CD4-positive, alpha-beta memory T cell (primary cell): ENCODE measurements at regions not wholly inside any gene's neighbourhood (a gene's known extent, or its start where the extent isn't known, plus 50 kb on each side); places are given as distances from the start of the nearest gene placed in this dataset.

Experiments used
- CTCF ChIA-PET: fragments of 350-600 bp; sonication (Branson Sonifier 250); formaldehyde crosslinking; loops from one replicate; lab custom pipeline; 2021; ENCODE audit warnings: inconsistent platforms; ENCODE audit not compliant: partially characterized antibody; lab: Charles Lee
- POLR2A ChIA-PET: fragments of 350-600 bp; sonication (Branson Sonifier 250); formaldehyde crosslinking; loops from one replicate; lab custom pipeline; 2021; ENCODE audit not compliant: partially characterized antibody; lab: Charles Lee
- DNase-seq, 5 donors: peaks; one replicate each; pipeline versions ENCODE4 v3.0.0 to v3.0.0-alpha.2; 2020 to 2022; ENCODE audit warnings: mixed read lengths in 1 of 5
- H3K27ac ChIP-seq: one replicate; pipeline ENCODE4 v1.7.0; 2013; ENCODE audit warnings: low read depth, low read length
- H3K27me3 ChIP-seq: 2 replicates; pipeline ENCODE4 v1.7.0; 2013; ENCODE audit warnings: mild to moderate bottlenecking, low read length, moderate library complexity; ENCODE audit not compliant: insufficient read depth
- H3K36me3 ChIP-seq: 2 replicates; pipeline ENCODE4 v1.7.0; 2013; ENCODE audit warnings: mild to moderate bottlenecking, low read length, moderate library complexity; ENCODE audit not compliant: insufficient read depth
- H3K4me1 ChIP-seq: 2 replicates; pipeline ENCODE4 v1.7.0; 2013; ENCODE audit warnings: mild to moderate bottlenecking, low read length, moderate library complexity; ENCODE audit not compliant: insufficient read depth
- H3K4me3 ChIP-seq, 2 donors: one replicate each; pipeline ENCODE4 v1.7.0; 2013; ENCODE audit warnings: low read length in 2 of 2, mild to moderate bottlenecking in 1 of 2
- H3K9me3 ChIP-seq, 2 donors: one replicate each; pipeline ENCODE4 v1.7.0; 2013; ENCODE audit warnings: low read length in 2 of 2, control low read depth in 1 of 2; ENCODE audit not compliant: control insufficient read depth in 1 of 2
- H3K27ac Mint-ChIP-seq, 7 donors: one replicate each; pipeline ENCODE4 v1.8.0; 2020 to 2021; ENCODE audit warnings: mixed read lengths in 7 of 7, mild to moderate bottlenecking in 6 of 7, inconsistent platforms in 3 of 7, moderate library complexity in 3 of 7
- H3K27me3 Mint-ChIP-seq, 2 donors: one replicate each; pipeline ENCODE4 v1.8.0; 2020 to 2021; ENCODE audit warnings: mixed read lengths in 2 of 2
- H3K36me3 Mint-ChIP-seq, 2 donors: one replicate each; pipeline ENCODE4 v1.8.0; 2020 to 2021; ENCODE audit warnings: mixed read lengths in 2 of 2, inconsistent platforms in 1 of 2, mild to moderate bottlenecking in 1 of 2
- H3K4me1 Mint-ChIP-seq, 4 donors: one replicate each; pipeline ENCODE4 v1.8.0; 2020 to 2021; ENCODE audit warnings: mixed read lengths in 4 of 4, mild to moderate bottlenecking in 1 of 4
- H3K4me3 Mint-ChIP-seq, 8 donors: one replicate each; pipeline ENCODE4 v1.8.0; 2020 to 2021; ENCODE audit warnings: mixed read lengths in 8 of 8, mild to moderate bottlenecking in 7 of 8, moderate library complexity in 6 of 8, inconsistent platforms in 3 of 8
- H3K9me3 Mint-ChIP-seq, 8 donors: one replicate each; pipeline ENCODE4 v1.8.0; 2020 to 2021; ENCODE audit warnings: mixed read lengths in 8 of 8, mild to moderate bottlenecking in 5 of 8, inconsistent platforms in 3 of 8, moderate library complexity in 1 of 8
- intact Hi-C: fragments of 100-400 bp; cut with micrococcal nuclease; formaldehyde crosslinking; loops from one replicate; pipeline ENCODE4 v1.15.1; 2023

DNA sequence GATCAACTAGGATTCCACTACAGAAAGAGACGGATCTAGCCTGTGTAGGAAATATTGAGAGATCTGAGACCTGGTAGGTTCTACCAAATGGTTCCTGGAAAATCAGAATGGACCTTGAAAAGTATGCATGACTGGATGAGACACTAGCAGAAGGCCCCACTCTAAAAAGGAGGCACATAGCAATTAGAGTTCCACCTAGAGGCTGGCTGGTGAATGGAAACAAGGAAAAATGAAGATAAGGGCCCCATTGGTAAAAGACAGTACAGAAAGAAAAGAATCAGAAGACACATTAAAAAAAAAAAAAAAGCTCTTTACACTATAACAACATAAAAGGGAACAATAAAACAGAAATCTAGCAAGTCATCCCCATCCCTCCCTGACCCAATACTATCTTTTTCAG lies 518.5 kb downstream of the NR2F1-AS1 start:
- no peak for DNase-seq
- Histone ChIP-seq H3K27ac (no peak overlapping the region), H3K36me3 (no peaks in the 10 kb centered on the region), H3K4me1 (no peaks in the 10 kb centered on the region), H3K27me3 (no peaks in the 10 kb centered on the region), H3K4me3 (no peak overlapping the region), H3K9me3 (no peaks in the 10 kb centered on the region)
- ChIA-PET POLR2A (no interaction called here), CTCF (no interaction called here)
- no peaks in the 10 kb centered on the region for H3K36me3 Mint-ChIP-seq
- peaks cover 0 to 5% (median 1%) of the 10 kb centered on the region in 8 donors for H3K9me3 Mint-ChIP-seq
- intact Hi-C loops = no loop called here
- H3K4me1 Mint-ChIP-seq = no peaks in the 10 kb centered on the region
- H3K27me3 Mint-ChIP-seq = no peaks in the 10 kb centered on the region
- no peak overlapping the region for H3K27ac Mint-ChIP-seq
- no peak overlapping the region for H3K4me3 Mint-ChIP-seq

DNA sequence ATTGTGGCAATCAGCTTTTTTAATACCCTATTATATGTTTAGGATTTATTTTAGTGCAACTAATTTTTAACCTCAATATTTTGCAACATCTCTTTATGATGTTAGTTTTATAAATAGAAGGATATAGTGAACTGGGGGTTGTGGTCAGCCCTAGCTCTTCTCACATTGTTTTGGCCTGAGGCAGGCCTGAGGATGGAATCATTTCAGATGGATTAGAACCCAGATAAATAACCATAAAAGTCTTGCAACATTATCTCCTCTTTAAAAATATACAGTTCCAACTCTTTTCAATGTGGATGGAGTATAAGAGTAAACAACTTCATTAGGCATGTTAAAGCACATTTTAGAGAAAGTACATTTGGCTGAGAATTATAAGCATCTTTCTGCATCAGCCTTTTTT lies 522.7 kb downstream of the NR2F1-AS1 start:
- Histone ChIP-seq H3K27ac (no peak overlapping the region), H3K9me3 (no peaks in the 10 kb centered on the region), H3K4me1 (no peaks in the 10 kb centered on the region), H3K4me3 (no peak overlapping the region), H3K36me3 (no peaks in the 10 kb centered on the region), H3K27me3 (no peaks in the 10 kb centered on the region)
- Mint-ChIP-seq H3K27ac (no peak overlapping the region), H3K9me3 (peaks cover 0 to 5% (median 2%) of the 10 kb centered on the region in 8 donors), H3K4me1 (no peaks in the 10 kb centered on the region), H3K36me3 (no peaks in the 10 kb centered on the region), H3K4me3 (no peak overlapping the region), H3K27me3 (no peaks in the 10 kb centered on the region)
- no peak for DNase-seq
- POLR2A ChIA-PET = no interaction called here
- CTCF ChIA-PET = no interaction called here
- intact Hi-C loops = no loop called here

DNA sequence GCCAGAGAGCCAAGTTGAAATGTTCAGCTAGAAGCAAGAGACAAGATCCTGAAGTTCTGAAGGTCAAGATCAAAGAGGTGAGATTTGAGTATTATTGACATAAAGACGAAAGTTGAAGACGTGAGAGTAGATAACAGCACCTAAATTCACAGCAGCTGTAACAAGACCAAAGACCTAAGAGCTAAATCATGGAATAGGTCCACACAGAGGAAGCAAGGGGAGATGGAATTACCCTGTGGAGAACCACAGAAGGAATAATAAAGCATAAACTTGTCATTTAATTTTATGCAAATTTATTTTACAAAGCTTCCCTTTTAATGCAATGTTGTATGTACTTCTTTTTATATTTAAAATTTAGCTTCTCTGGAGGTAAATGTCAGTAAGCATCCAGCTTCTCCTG lies 523.7 kb downstream of the NR2F1-AS1 start:
- Histone ChIP-seq H3K27me3 (no peaks in the 10 kb centered on the region), H3K4me3 (no peak overlapping the region), H3K4me1 (no peaks in the 10 kb centered on the region), H3K36me3 (no peaks in the 10 kb centered on the region), H3K27ac (no peak overlapping the region), H3K9me3 (no peaks in the 10 kb centered on the region)
- Mint-ChIP-seq H3K36me3 (no peaks in the 10 kb centered on the region), H3K27me3 (no peaks in the 10 kb centered on the region), H3K4me3 (no peak overlapping the region), H3K27ac (no peak overlapping the region), H3K4me1 (no peaks in the 10 kb centered on the region), H3K9me3 (peaks cover 0 to 5% (median 2%) of the 10 kb centered on the region in 8 donors)
- DNase-seq = no peak
- intact Hi-C loops = no loop called here
- ChIA-PET CTCF (no interaction called here), POLR2A (no interaction called here)

DNA sequence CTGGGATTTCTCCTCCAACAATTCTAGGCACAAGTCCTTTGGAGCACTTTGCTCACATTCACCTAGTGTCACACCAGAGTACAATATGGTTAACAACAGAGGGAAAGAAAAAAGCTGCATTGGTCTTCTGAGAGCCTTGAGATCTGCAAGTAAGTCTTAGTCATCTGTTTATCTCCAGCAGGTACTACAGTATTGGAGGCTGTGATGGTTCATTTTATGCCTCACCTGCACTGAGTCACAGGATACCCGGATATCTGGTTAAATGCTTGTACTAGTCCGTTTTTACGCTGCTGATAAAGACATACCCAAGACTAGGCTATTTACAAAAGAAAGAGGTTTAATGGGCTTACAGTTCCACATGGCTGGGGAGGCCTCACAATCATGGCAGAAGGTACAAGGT lies 525.0 kb downstream of the NR2F1-AS1 start:
- CTCF ChIA-PET = no interaction called here
- no peak overlapping the region for H3K27ac Mint-ChIP-seq
- H3K27me3 Mint-ChIP-seq = no peaks in the 10 kb centered on the region
- no peaks in the 10 kb centered on the region for H3K27me3 ChIP-seq
- H3K4me1 ChIP-seq = no peaks in the 10 kb centered on the region
- H3K4me1 Mint-ChIP-seq = no peaks in the 10 kb centered on the region
- H3K36me3 Mint-ChIP-seq = no peaks in the 10 kb centered on the region
- H3K4me3 ChIP-seq = no peak overlapping the region
- POLR2A ChIA-PET = no interaction called here
- H3K36me3 ChIP-seq = no peaks in the 10 kb centered on the region
- peaks cover 0 to 5% (median 0%) of the 10 kb centered on the region in 8 donors for H3K9me3 Mint-ChIP-seq
- H3K4me3 Mint-ChIP-seq = no peak overlapping the region
- H3K27ac ChIP-seq = no peak overlapping the region
- H3K9me3 ChIP-seq = no peaks in the 10 kb centered on the region
- intact Hi-C loops = no loop called here
- no peak for DNase-seq

DNA sequence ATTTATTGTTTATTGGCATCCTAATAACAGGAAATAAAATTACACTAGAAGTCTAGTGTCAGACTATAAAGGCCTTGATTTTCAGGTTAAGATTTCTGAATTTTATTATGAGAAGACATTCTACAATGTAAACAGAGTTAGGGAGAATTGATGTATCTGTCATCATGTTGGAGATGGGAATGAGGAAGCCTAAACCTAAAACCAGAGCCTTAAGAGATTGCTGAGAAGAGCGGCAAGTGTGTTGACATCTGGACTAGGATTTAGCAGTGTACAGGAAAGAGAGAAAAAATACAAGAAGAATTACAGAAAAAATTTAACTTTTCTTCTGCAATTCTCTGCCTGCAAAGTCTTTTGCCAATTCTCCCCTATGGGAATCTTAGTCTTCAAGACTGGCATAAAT lies 525.5 kb downstream of the NR2F1-AS1 start:
- peaks cover 0 to 5% (median 0%) of the 10 kb centered on the region in 8 donors for H3K9me3 Mint-ChIP-seq
- Histone ChIP-seq H3K36me3 (no peaks in the 10 kb centered on the region), H3K27ac (no peak overlapping the region), H3K4me1 (no peaks in the 10 kb centered on the region), H3K9me3 (no peaks in the 10 kb centered on the region), H3K4me3 (no peak overlapping the region), H3K27me3 (no peaks in the 10 kb centered on the region)
- no peaks in the 10 kb centered on the region for H3K4me1 Mint-ChIP-seq
- ChIA-PET POLR2A (no interaction called here), CTCF (no interaction called here)
- H3K27ac Mint-ChIP-seq = no peak overlapping the region
- no peaks in the 10 kb centered on the region for H3K27me3 Mint-ChIP-seq
- intact Hi-C loops = no loop called here
- no peak overlapping the region for H3K4me3 Mint-ChIP-seq
- H3K36me3 Mint-ChIP-seq = no peaks in the 10 kb centered on the region
- no peak for DNase-seq

DNA sequence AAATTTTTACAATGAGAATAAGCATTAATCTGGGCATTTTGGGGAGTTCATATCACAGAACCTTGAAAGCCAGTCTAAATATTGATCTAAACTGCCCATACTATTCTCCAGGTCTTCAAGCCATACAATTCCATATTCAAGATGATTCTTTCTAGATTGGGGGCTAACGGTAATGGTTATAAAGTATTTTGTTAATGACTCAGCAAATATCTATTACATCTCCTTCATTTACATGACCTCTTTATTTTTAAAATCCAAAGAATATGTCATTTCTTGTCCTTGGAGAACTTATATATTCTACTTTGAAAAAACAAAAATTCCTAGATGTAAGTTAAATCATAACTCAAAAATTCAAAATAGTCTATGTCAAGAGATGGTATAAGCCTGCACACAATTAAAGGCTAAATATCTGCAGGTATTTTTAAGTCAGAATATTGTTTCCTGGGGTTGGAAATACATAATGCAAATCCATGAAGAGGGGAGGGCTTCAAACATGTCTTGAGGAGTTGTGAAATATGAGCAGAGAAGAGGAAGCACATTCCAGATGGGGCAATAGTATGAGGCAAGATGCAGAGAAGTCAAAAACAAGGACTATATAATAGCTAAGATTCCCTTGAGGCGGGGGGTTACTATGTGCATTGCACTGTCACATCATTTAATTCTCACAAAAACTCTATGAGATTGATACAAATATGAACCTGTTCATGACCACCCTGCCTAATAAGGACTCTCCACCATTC lies 526.4 kb downstream of the NR2F1-AS1 start:
- Mint-ChIP-seq H3K4me1 (no peaks in the 10 kb centered on the region), H3K9me3 (peaks cover 0 to 5% (median 0%) of the 10 kb centered on the region in 8 donors), H3K4me3 (no peak overlapping the region), H3K27me3 (no peaks in the 10 kb centered on the region), H3K27ac (no peak overlapping the region), H3K36me3 (no peaks in the 10 kb centered on the region)
- no peaks in the 10 kb centered on the region for H3K4me1 ChIP-seq
- ChIA-PET CTCF (no interaction called here), POLR2A (no interaction called here)
- no peak for DNase-seq
- H3K27ac ChIP-seq = no peak overlapping the region
- H3K27me3 ChIP-seq = no peaks in the 10 kb centered on the region
- H3K9me3 ChIP-seq = no peaks in the 10 kb centered on the region
- no peak overlapping the region for H3K4me3 ChIP-seq
- H3K36me3 ChIP-seq = no peaks in the 10 kb centered on the region
- intact Hi-C loops = no loop called here

DNA sequence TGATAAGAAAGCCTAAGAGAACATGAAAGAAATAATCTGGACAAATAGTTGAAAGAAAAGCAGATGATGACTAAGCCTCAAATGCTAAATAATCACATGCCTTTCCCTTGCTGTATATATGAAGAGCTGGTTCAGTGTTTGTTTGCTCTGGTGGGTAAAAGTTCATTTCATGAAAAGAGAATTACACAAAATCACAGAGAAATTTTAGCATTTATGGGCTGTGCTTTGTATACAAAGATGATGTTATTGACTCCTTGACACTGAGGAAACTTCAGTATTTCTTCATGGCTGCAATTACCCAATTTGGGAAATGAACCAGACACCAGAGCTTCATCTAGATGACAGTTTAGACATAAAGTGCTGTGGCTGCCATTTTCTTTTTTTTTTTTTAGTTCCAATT lies 527.2 kb downstream of the NR2F1-AS1 start:
- H3K4me1 Mint-ChIP-seq = no peaks in the 10 kb centered on the region
- peaks cover 0 to 5% (median 0%) of the 10 kb centered on the region in 8 donors for H3K9me3 Mint-ChIP-seq
- POLR2A ChIA-PET = no interaction called here
- H3K4me3 ChIP-seq = no peak overlapping the region
- no peaks in the 10 kb centered on the region for H3K9me3 ChIP-seq
- no peak overlapping the region for H3K27ac ChIP-seq
- intact Hi-C loops = no loop called here
- no peaks in the 10 kb centered on the region for H3K4me1 ChIP-seq
- H3K27me3 Mint-ChIP-seq = no peaks in the 10 kb centered on the region
- no peak overlapping the region for H3K27ac Mint-ChIP-seq
- H3K27me3 ChIP-seq = no peaks in the 10 kb centered on the region
- H3K36me3 Mint-ChIP-seq = no peaks in the 10 kb centered on the region
- no peaks in the 10 kb centered on the region for H3K36me3 ChIP-seq
- DNase-seq = no peak
- H3K4me3 Mint-ChIP-seq = no peak overlapping the region
- CTCF ChIA-PET = no interaction called here
